ENCODE measurements at regions not wholly inside any gene's neighbourhood (a gene's known extent, or its start where the extent isn't known, plus 50 kb on each side); places are given as distances from the start of the nearest gene placed in this dataset.

GRCh38 chr2:150153646-150154307 is 333.7 kb downstream of the RND3 start:
- no peaks in the 10 kb centered on the region for H3K79me2 ChIP-seq (ENCODE audit: insufficient read depth, low read length)
- Mint-ChIP-seq H3K4me3 (no peak overlapping the region), H3K36me3 (ENCODE audit: insufficient read depth in 1 of 3, low read depth in 3 of 3) (no peaks in the 10 kb centered on the region; a peak in 1 of 7 replicates), H3K27ac (peak overlapping the region in 1 of 3 experiments; percentile 52; a peak in 1 of 7 replicates), H3K4me1 (no peaks in the 10 kb centered on the region), H3K9me3 (no peaks in the 10 kb centered on the region; a peak in 2 of 5 replicates), H3K27me3 (ENCODE audit: low read depth) (no peaks in the 10 kb centered on the region)
- H4K5ac ChIP-seq (ENCODE audit: insufficient read length, low read depth, low read length), result no peak overlapping the region
- no peak overlapping the region for H4K91ac ChIP-seq (ENCODE audit: insufficient read length, low read depth, low read length)
- no peak overlapping the region for H3K4me2 ChIP-seq (ENCODE audit: insufficient read depth, insufficient read length, low read length)
- no peaks in the 10 kb centered on the region for H4K20me1 ChIP-seq (ENCODE audit: control insufficient read depth, insufficient read depth, insufficient read length)
- H3K23ac ChIP-seq (ENCODE audit: insufficient read length, low read depth, low read length), result no peak overlapping the region
- no peak overlapping the region for H3K4ac ChIP-seq (ENCODE audit: low read depth, low read length)
- no peak overlapping the region for H2BK5ac ChIP-seq (ENCODE audit: insufficient read length, low read length)
- no peak overlapping the region for H2AK5ac ChIP-seq (ENCODE audit: insufficient read length, low read length)
- H3K56ac ChIP-seq (ENCODE audit: insufficient read length, low read depth, low read length), result no peak overlapping the region
- H2AFZ ChIP-seq (ENCODE audit: low read length), result no peak overlapping the region
- no peak for TF ChIP-seq CTCF (conservative IDR thresholded peaks at IDR 0.05)
- H4K8ac ChIP-seq (replicated peaks; ENCODE audit: insufficient read length, low read depth, low read length), result no peak overlapping the region
- no peak overlapping the region for H2BK12ac ChIP-seq (ENCODE audit: insufficient read length, low read depth, low read length)
- H3K23me2 ChIP-seq (ENCODE audit: insufficient read length, low read depth, low read length, poor library complexity, severe bottlenecking), result no peaks in the 10 kb centered on the region
- no peaks in the 10 kb centered on the region for H3K79me1 ChIP-seq (ENCODE audit: insufficient read depth, low read depth, low read length, poor library complexity, severe bottlenecking)
- no peaks in the 10 kb centered on the region for H3K4me1 ChIP-seq (ENCODE audit: insufficient read depth, low read length)
- no peak overlapping the region for H3K18ac ChIP-seq (ENCODE audit: insufficient read length, low read depth, low read length)
- no CpG with 5 or more reads among the region's 2 CpGs for WGBS (ENCODE audit: extremely low coverage, insufficient read length, low lambda C conversion rate)
- H3K9ac ChIP-seq (ENCODE audit: extremely low read depth, insufficient read length, low read length), result no peak overlapping the region
- no peak overlapping the region for H3K14ac ChIP-seq (ENCODE audit: insufficient read depth, low read length)
- H2BK20ac ChIP-seq (ENCODE audit: low read depth, low read length, poor library complexity, severe bottlenecking), result no peak overlapping the region
- H2BK15ac ChIP-seq (ENCODE audit: low read depth, low read length), result no peak overlapping the region
- no peak overlapping the region for H2BK120ac ChIP-seq (ENCODE audit: low read depth, low read length, poor library complexity, severe bottlenecking)
- no peaks in the 10 kb centered on the region for H3K27me3 ChIP-seq (ENCODE audit: insufficient read depth, low read length)
- H3K27ac ChIP-seq (ENCODE audit: insufficient read length, low read depth, low read length), result no peak overlapping the region
- H3T11ph ChIP-seq (ENCODE audit: low read length), result no peak overlapping the region
- no peak for DNase-seq
- no peaks in the 10 kb centered on the region for H3K9me3 ChIP-seq (ENCODE audit: control insufficient read depth, low read depth, low read length)
